K562 (cell line): ENCODE measurements at regions not wholly inside any gene's neighbourhood (a gene's known extent, or its start where the extent isn't known, plus 50 kb on each side); places are given as distances from the start of the nearest gene placed in this dataset.
A peak's percentile ranks its signal among the peaks of the same experiment; 100 is the strongest.

Experiments used
- ATAC-seq: fragments of 200-7000 bp; cut with Tn5 transposase; 3 replicates; pipeline ENCODE4 v1.9.1; 2020; ENCODE audit warnings: moderate library complexity
- BruUV-seq: library from RNA; stranded (reverse); fragments of 400-500 nt; replicated peaks from 2 replicates; lab custom pipeline; 2021; lab: Mats Ljungman, UMichigan
- CTCF ChIA-PET: fragments of 300-600 bp; formaldehyde crosslinking; extraction: SDS; loops from one replicate; lab custom pipeline; 2021; ENCODE audit warnings: low intra/inter-chr PET ratio; lab: Yijun Ruan, JAX
- POLR2A ChIA-PET: fragments of 300-600, 350-650 bp; sonication (Branson Sonifier 250); formaldehyde crosslinking; extraction: SDS; loops from one replicate; lab custom pipeline; 2021; ENCODE audit warnings: antibody characterized with exemption, inconsistent platforms; lab: Yijun Ruan, JAX
- DNase-seq, 4 experiments: peaks; one replicate each; pipeline versions ENCODE4 v3.0.0 to v3.0.0-alpha.2; 2011 to 2018; ENCODE audit warnings: low spot score in 3 of 4, mixed read lengths in 3 of 4; ENCODE audit errors: extremely low read depth in 1 of 4
- FAIRE-seq: peaks from 2 replicates; lab custom pipeline; 2011; peaks lifted over from hg19 to GRCh38; lab: Jason Lieb, UNC
- H2AFZ ChIP-seq: 2 replicates; pipeline ENCODE4 v1.6.0; 2011; ENCODE audit warnings: low read depth, low read length, control low read depth, inconsistent platforms
- H3K27ac ChIP-seq: fragments of 200-600 bp; 3 replicates; pipeline ENCODE4 v1.8.0; 2011; ENCODE audit warnings: low read depth, mild to moderate bottlenecking, control low read depth, inconsistent platforms, low read length, moderate library complexity, mixed read lengths; ENCODE audit errors: extremely low read depth
- H3K27me3 ChIP-seq, 2 experiments: fragments of 300-600 bp in 1 of 2; 2 replicates in 1 of 2; 3 replicates in 1 of 2; pipeline versions ENCODE4 v1.6.0 to v1.8.0; 2011; ENCODE audit warnings: inconsistent platforms in 2 of 2, low read length in 2 of 2, mild to moderate bottlenecking in 1 of 2, mixed read lengths in 1 of 2, moderate library complexity in 1 of 2; ENCODE audit not compliant: control insufficient read depth in 2 of 2, insufficient read depth in 2 of 2
- H3K36me3 ChIP-seq: fragments of 300-600 bp; 3 replicates; pipeline ENCODE4 v1.8.0; 2011; ENCODE audit warnings: mild to moderate bottlenecking, low read length, inconsistent platforms; ENCODE audit not compliant: control insufficient read depth, insufficient read depth
- H3K4me1 ChIP-seq, 2 experiments: fragments of 200-600 bp in 1 of 2; replicated peaks in 1 of 2; 2 replicates in 1 of 2; 3 replicates in 1 of 2; pipeline versions ENCODE4 v1.5.1 to v1.8.0; 2011; ENCODE audit warnings: inconsistent platforms in 2 of 2, low read length in 2 of 2, mild to moderate bottlenecking in 1 of 2, mixed read lengths in 1 of 2, moderate library complexity in 1 of 2; ENCODE audit not compliant: control insufficient read depth in 2 of 2, insufficient read depth in 2 of 2
- H3K4me2 ChIP-seq: 2 replicates; pipeline ENCODE4 v1.6.1; 2011; ENCODE audit warnings: low read length, control low read depth, inconsistent platforms, mixed read lengths; ENCODE audit not compliant: insufficient read depth
- H3K4me3 ChIP-seq: fragments of 200-600 bp; sonication (generic), shearing (Covaris generic); 2 replicates; pipeline ENCODE4 v1.5.1; 2016; ENCODE audit warnings: control low read depth, inconsistent platforms
- H3K79me2 ChIP-seq: fragments of 200-600 bp; 3 replicates; pipeline ENCODE4 v1.8.0; 2011; ENCODE audit warnings: low read length, inconsistent platforms; ENCODE audit not compliant: control insufficient read depth, insufficient read depth
- H3K9ac ChIP-seq, 2 experiments: 2 replicates each; pipeline versions ENCODE4 v1.6.0 to v1.6.1; 2011; ENCODE audit warnings: low read depth in 2 of 2, low read length in 2 of 2, control low read depth in 1 of 2, inconsistent platforms in 1 of 2, mild to moderate bottlenecking in 1 of 2, mixed read lengths in 1 of 2; ENCODE audit not compliant: insufficient read depth in 1 of 2
- H3K9me1 ChIP-seq: one replicate; pipeline ENCODE4 v1.6.0; 2011; ENCODE audit warnings: inconsistent platforms, mild to moderate bottlenecking, low read length, moderate library complexity; ENCODE audit not compliant: control insufficient read depth, insufficient read depth
- H3K9me3 ChIP-seq: replicated peaks from 2 replicates; pipeline ENCODE4 v1.5.1; 2011; ENCODE audit warnings: low read depth, low read length, inconsistent platforms; ENCODE audit not compliant: control insufficient read depth, insufficient read depth
- H4K20me1 ChIP-seq: replicated peaks from 2 replicates; pipeline ENCODE4 v1.6.1; 2011; ENCODE audit warnings: low read length, inconsistent platforms, mixed read lengths; ENCODE audit not compliant: control insufficient read depth, insufficient read depth
- CTBP1 ChIP-seq: fragments of 450-650 bp; IDR thresholded peaks from 2 replicates; pipeline ENCODE4 v1.6.1; 2016; ENCODE audit warnings: borderline replicate concordance
- FOXK1 ChIP-seq: sonication (generic); formaldehyde crosslinking; IDR thresholded peaks from 2 replicates; pipeline ENCODE4 v1.8.0; 2022; ENCODE audit warnings: missing genetic modification reagents, mild to moderate bottlenecking, borderline replicate concordance
- POU5F1 ChIP-seq: fragments of 150-350 bp; IDR thresholded peaks from 2 replicates; pipeline ENCODE4 v1.6.1; 2014; ENCODE audit warnings: borderline replicate concordance, low read length, low read depth, mild to moderate bottlenecking; ENCODE audit not compliant: partially characterized antibody
- RCOR1 ChIP-seq, 2 experiments: IDR thresholded peaks; 2 replicates each; pipeline ENCODE4 v1.6.1; 2012; ENCODE audit warnings: low read depth in 2 of 2, low read length in 2 of 2, borderline replicate concordance in 1 of 2, improper control_type of control experiment in 1 of 2
- SPI1 ChIP-seq: IDR thresholded peaks from 2 replicates; pipeline ENCODE4 v1.6.1; 2011; ENCODE audit warnings: low read depth, low read length, control low read depth, borderline replicate concordance
- TAL1 ChIP-seq: fragments of 450-650 bp; IDR thresholded peaks from 2 replicates; pipeline ENCODE4 v1.6.1; 2016; ENCODE audit warnings: mild to moderate bottlenecking
- WGBS: fragments of 100-300 bp; shearing (Covaris generic); methylation state at CpG from one replicate; pipeline ENCODE4 v1.1.6; 2016; ENCODE audit warnings: low coverage, mixed read lengths; ENCODE audit not compliant: insufficient coverage; ENCODE audit errors: missing lambda C conversion rate; 5-methylcytosine and 5-hydroxymethylcytosine counted together
- in situ Hi-C: fragments of 300-500 bp; cut with MboI; formaldehyde crosslinking; loops from 4 replicates; pipeline ENCODE4 v1.15.0; 2018; ENCODE audit warnings: inconsistent platforms, mixed read lengths
- intact Hi-C: fragments of 100-400 bp; cut with micrococcal nuclease; formaldehyde crosslinking; loops from 2 replicates; pipeline ENCODE4 v1.14.2; 2022
- TF ChIP-seq, protein P1 (sequence below): fragments of 250-450 bp; sonication (Bioruptor Pico); IDR thresholded peaks from 2 replicates; pipeline ENCODE4 v1.8.0; 2021; ENCODE audit warnings: borderline replicate concordance, mild to moderate bottlenecking, moderate library complexity; ENCODE audit not compliant: poor library complexity, severe bottlenecking
- TF ChIP-seq, protein P2 (sequence below): sonication (generic); formaldehyde crosslinking; IDR thresholded peaks from 2 replicates; pipeline ENCODE4 v1.8.0; 2022; ENCODE audit warnings: mild to moderate bottlenecking, missing genetic modification reagents
- TF ChIP-seq, protein P3 (sequence below): fragments of 450-650 bp; IDR thresholded peaks from 2 replicates; pipeline ENCODE4 v1.6.1; 2016
- TF ChIP-seq, protein P4 (sequence below): fragments of 250-450 bp; sonication (Bioruptor Pico); IDR thresholded peaks from 2 replicates; pipeline ENCODE4 v1.5.0; 2020; ENCODE audit warnings: mild to moderate bottlenecking, borderline replicate concordance

DNA sequence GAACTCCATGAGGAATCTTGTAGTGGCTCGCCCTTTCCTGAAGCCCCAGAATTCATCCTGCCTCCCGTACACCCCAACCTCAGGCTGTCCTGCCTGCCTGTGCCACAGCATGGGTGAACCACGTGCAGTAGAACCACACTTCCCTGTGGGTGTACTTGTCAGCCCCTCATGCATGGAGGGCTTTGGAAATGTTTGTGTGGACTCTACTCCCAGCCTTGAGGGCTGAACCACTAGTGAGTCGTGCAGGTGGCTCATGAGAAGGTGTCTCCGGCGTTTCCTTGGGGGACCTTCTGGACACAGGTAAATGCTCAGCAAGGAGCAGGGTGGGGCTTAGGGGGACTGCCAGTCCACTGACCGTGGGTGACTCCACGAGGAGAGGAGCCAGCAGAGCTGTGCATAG lies 58.7 kb upstream of the ADORA2B start (continued):
- no peak for TF ChIP-seq POU5F1
- TF ChIP-seq, protein P1, sequence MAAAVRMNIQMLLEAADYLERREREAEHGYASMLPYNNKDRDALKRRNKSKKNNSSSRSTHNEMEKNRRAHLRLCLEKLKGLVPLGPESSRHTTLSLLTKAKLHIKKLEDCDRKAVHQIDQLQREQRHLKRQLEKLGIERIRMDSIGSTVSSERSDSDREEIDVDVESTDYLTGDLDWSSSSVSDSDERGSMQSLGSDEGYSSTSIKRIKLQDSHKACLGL (CRISPR knock-in tag), result no peak
- TF ChIP-seq FOXK1, result no peak
- TF ChIP-seq, protein P2, sequence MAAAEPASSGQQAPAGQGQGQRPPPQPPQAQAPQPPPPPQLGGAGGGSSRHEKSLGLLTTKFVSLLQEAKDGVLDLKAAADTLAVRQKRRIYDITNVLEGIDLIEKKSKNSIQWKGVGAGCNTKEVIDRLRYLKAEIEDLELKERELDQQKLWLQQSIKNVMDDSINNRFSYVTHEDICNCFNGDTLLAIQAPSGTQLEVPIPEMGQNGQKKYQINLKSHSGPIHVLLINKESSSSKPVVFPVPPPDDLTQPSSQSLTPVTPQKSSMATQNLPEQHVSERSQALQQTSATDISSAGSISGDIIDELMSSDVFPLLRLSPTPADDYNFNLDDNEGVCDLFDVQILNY (CRISPR knock-in tag), result no peak
- TF ChIP-seq, all 486 proteins: peak for 0

DNA sequence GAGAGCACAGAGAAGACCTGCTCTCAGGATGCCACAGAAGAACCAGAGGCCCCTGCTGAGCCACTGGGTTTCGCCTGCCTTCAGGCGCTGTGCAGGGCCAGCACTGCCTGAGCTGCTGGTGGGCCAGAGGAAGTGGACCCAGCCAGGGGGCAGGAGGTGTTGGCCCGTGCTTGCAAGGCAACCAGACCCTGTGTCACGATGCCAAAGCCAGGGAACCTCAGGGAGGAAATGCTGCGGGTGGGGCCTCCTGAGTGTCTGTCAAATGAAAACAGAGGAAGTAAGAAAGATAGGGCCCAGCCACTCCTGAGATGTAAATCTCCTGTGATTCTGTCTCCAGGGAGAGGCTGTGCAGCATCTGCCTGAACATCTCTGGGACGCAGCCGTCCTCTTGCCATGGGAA lies 58.1 kb upstream of the ADORA2B start:
- Histone ChIP-seq H3K4me3 (no peak overlapping the region), H3K4me2 (no peak overlapping the region), H3K4me1 (peaks cover 5 to 22% of the 10 kb centered on the region in 2 experiments; a peak in 4 of 5 replicates), H3K79me2 (no peaks in the 10 kb centered on the region), H3K36me3 (no peaks in the 10 kb centered on the region), H3K9me3 (no peaks in the 10 kb centered on the region), H3K9me1 (no peaks in the 10 kb centered on the region), H4K20me1 (no peaks in the 10 kb centered on the region), H3K27ac (no peak overlapping the region), H3K27me3 (no peaks in the 10 kb centered on the region), H3K9ac (peak overlapping the region in 1 of 2 experiments; percentile 76; a peak in 2 of 4 replicates), H2AFZ (0 out of 2 replicates have a peak overlapping the region, but pooled peaks have one; percentile 4)
- intact Hi-C loops, result no loop called here
- DNase-seq (no peak), ATAC-seq (peak; percentile 27; the same call in 1 of the 3 replicates), FAIRE-seq (no peak)
- whole genome bisulfite sequencing, result 19% methylated on average over 4 of the region's 7 CpGs
- in situ Hi-C loops, result no loop called here
- ChIA-PET POLR2A (interaction anchor here (0.9 kb wide), 1 partner anchor 48 kb away, joined by 3 read pairs; no protein-coding TSS in a partner anchor), CTCF (no interaction called here)
- no TSS peak for BruUV-seq
- TF ChIP-seq SPI1 (peak; percentile 25; the same call in 1 of the 2 replicates), RCOR1 (IDR thresholded peaks at IDR 0.05; ENCODE audit: borderline replicate concordance in 1 of 2, low read depth in 2 of 2, low read length in 2 of 2) (0 out of 4 replicates have a peak, but pooled peaks of 1 of the 2 experiments have one; percentile 45), TAL1 (no peak), CTBP1 (peak; percentile 24; the same call in 1 of the 2 replicates)
- TF ChIP-seq, protein P3, sequence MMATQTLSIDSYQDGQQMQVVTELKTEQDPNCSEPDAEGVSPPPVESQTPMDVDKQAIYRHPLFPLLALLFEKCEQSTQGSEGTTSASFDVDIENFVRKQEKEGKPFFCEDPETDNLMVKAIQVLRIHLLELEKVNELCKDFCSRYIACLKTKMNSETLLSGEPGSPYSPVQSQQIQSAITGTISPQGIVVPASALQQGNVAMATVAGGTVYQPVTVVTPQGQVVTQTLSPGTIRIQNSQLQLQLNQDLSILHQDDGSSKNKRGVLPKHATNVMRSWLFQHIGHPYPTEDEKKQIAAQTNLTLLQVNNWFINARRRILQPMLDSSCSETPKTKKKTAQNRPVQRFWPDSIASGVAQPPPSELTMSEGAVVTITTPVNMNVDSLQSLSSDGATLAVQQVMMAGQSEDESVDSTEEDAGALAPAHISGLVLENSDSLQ, result peak; percentile 80
- TF ChIP-seq, protein P4, sequence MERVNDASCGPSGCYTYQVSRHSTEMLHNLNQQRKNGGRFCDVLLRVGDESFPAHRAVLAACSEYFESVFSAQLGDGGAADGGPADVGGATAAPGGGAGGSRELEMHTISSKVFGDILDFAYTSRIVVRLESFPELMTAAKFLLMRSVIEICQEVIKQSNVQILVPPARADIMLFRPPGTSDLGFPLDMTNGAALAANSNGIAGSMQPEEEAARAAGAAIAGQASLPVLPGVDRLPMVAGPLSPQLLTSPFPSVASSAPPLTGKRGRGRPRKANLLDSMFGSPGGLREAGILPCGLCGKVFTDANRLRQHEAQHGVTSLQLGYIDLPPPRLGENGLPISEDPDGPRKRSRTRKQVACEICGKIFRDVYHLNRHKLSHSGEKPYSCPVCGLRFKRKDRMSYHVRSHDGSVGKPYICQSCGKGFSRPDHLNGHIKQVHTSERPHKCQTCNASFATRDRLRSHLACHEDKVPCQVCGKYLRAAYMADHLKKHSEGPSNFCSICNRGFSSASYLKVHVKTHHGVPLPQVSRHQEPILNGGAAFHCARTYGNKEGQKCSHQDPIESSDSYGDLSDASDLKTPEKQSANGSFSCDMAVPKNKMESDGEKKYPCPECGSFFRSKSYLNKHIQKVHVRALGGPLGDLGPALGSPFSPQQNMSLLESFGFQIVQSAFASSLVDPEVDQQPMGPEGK, result no peak
